Cerebellar cortex (tissue), 1 donor: ENCODE measurements at regions not wholly inside any gene's neighbourhood (a gene's known extent, or its start where the extent isn't known, plus 50 kb on each side); places are given as distances from the start of the nearest gene placed in this dataset.
"Not testable (repeated sequence)": the region's sequence is repeated elsewhere in the genome, so short reads cannot be mapped to it uniquely, and the experiment has no call there.

ENCODE experiments used
- DNase-seq: peaks from one replicate; pipeline ENCODE4 v3.0.0-alpha.2; 2015; ENCODE audit warnings: low spot score

GRCh38 chr10:45564303-45564959 lies 108.1 kb downstream of the ZFAND4 start:
- DNase-seq, result no peak

DNA sequence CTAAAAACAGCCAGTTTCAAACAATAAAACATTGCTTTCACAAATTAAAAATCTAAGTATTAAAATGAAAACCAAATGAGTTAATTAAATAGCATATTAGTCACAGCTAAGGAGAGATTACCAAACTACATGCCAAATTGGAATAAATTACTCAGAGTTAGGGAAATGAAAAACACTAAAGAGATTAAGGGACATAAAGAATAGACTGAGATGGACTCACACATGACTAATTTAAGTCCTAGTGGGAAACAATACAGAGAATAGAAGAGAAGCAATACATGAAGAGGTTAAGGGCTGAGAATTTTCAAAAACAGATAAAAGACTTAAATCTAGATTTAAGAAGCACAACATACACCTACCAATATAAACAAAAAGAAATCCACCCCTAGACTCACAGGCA lies 110.6 kb downstream of the ZFAND4 start:
- DNase-seq, result no peak

- DNase-seq, result no peak
These were observed 112.3 kb downstream of the ZFAND4 start for GRCh38 chr10:45560262-45560661.

DNA sequence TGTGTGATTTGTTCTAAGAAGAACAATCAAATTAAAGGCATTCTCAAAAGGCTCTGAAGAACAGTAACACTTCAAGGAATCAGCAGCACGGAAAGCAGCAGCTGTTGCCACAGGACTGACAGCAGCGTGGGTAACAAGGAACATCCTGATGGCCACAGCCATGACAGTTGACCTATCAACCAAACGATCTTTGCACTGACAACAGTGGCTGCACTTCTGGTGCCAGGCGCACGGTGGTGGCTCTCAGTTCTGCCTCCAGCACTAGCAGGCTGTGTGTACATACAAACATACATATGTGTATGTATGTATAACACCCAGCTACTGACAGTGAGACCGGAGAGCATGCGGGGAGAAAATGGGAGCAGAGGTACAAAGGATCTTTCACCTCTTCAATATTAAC lies 114.1 kb downstream of the ZFAND4 start:
- DNase-seq, result no peak

DNA sequence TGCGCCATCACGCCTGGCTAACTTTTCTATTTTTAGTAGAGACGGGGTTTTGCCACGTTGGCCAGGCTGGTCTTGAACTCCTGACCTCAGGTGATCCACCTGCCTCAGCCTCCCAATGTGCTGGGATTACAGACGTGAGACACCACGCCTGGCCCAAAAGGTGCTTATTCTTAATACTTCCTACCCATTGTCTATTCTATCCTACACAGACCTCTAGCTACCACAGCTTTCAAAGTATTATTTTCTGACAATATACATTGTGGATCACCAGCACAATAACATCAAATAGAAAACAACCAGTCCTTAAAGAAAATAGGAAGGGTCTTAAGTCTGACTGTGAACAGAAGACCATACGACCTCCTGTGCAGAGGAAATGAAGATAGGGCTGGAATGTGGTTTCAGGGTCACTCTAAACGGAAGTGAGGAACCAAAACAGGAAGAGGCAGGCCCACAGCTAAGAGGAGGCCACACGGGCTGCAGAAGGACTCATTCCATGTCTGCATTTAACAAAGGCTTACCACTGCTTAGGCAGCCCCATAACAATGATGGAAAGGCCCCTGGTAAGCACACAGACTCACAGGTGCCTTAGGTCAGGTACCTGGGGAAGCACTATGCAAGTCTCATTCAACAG lies 115.2 kb downstream of the ZFAND4 start:
- no peak for DNase-seq

GRCh38 chr10:45555795-45556194 lies 116.8 kb downstream of the ZFAND4 start:
- DNase-seq, result no peak

- DNase-seq, result not testable (repeated sequence)
These were observed 117.2 kb downstream of the ZFAND4 start for GRCh38 chr10:45555332-45555731.

DNA sequence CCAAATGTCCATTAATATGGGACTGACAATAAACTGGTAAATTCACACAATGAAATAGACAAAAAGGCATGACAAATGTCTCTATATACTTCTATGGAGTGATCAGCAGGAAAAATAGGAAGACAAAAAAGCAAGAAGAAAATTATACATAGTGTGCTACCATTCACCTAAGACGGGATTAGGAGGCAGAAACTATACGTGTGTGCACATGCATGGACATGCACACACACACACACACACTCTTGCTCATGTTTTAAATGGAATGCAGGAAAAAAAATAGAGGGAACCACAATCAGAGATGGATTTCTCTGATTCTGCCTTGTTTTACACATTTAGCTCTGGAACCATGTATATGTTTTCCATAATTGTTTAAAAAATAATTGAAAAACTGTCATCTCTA lies 119.0 kb downstream of the ZFAND4 start:
- no peak for DNase-seq

GRCh38 chr10:45553155-45553554 lies 119.4 kb downstream of the ZFAND4 start:
- DNase-seq, result no peak

DNA sequence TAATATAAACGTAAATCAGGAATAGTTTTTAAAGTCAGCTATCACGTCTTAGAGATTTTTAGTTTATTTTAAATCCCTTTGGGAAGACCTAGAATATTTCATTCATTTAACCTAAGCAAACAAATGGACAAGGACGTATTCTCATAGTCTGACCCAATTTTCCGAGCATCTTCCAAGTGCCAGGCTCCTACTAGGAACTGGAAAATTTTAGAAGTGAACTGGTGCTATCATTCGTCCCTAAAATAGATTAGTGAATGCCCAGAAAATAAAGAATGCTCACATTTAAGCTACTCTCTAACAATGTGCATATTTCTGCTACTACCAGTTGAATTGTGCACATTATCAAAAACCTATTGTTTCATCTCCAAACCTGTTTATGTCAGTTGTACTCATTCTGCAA lies 120.1 kb downstream of the ZFAND4 start:
- peak; percentile 58 for DNase-seq

DNA sequence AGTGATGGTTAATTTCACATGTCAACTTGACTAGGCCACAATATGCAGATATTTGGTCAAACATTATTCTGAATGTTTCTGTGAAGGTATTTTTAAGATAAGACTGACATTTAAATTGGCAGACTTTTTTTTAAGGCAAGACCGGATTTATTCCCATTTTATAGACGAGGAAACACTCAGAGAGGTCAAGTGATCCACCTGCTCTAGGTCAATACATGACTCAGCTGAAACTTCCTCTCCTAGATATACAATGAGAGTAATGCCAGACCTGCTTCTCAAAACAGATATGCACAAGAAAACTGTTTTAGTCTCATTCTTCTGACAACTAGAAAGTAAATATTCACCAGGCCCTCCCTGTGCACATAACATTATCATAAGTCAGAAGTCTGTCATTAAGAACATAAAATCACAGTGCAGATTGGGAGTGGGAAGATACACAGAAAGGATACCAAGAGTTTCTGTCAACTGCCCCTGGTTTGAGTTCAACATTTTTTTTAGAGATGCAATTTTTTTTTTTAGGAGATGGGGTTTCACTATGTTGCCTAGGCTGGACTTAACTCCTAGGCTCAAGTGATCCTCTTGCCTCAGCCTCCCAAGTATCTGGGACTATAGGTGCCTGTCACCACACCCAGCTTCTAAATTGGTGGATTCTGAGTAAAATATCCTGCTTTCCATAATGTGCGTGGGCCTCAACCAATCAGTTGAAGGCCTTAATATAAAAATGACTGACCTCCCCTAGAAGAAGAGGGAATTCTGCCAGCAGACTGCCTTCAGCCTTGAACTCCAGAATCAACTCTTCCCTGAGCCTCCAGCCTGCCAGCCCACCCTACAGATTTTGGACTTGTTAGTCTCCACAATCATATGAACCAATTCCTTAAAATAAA lies 121.4 kb downstream of the ZFAND4 start:
- no peak for DNase-seq

DNA sequence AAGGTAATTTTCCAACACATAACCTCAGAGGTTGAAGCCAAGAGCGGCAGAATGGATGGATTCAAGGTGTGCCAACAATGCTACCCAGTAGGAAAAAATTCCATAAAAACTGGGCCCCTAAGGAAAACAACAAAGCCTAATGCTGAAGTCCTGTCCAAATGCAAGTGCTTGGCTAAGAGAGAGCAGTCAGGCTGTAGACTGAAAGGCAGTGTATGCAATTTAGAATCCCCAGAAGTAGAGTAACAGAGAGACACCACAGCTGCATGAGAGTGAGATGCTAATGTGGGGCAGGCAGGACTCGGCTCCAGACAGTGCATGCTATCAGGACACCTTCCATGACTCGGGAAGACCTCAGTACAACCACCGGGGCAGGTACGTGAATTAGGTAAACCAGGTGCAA lies 124.5 kb downstream of the ZFAND4 start:
- peak; percentile 89 for DNase-seq

DNA sequence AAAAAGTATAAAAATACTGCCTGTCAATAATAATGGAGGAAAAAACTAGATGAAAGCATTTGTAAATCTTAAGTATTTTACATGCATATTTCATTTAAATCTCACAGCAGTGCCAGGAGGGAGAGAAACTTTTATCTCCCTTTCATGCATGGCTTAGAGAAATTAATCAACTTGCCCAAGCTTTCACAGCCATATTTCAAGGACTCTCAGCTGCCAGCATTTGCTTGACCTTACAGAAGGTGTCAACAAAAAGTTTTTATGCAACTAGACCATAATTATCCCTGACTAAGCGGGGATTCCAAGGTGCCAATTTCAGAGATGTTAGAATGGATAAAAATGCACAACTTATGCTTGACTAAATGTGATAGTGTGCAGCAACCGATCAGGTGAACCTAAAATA lies 125.4 kb downstream of the ZFAND4 start:
- DNase-seq, result no peak

- no peak for DNase-seq
These were observed 127.4 kb downstream of the ZFAND4 start for GRCh38 chr10:45545150-45545549.

GRCh38 chr10:45544191-45544590 lies 128.4 kb downstream of the ZFAND4 start:
- DNase-seq, result no peak

GRCh38 chr10:45541032-45541431 lies 131.5 kb downstream of the ZFAND4 start:
- not testable (repeated sequence) for DNase-seq

- not testable (repeated sequence) for DNase-seq
These were observed 132.0 kb downstream of the ZFAND4 start for GRCh38 chr10:45540589-45540988.

DNA sequence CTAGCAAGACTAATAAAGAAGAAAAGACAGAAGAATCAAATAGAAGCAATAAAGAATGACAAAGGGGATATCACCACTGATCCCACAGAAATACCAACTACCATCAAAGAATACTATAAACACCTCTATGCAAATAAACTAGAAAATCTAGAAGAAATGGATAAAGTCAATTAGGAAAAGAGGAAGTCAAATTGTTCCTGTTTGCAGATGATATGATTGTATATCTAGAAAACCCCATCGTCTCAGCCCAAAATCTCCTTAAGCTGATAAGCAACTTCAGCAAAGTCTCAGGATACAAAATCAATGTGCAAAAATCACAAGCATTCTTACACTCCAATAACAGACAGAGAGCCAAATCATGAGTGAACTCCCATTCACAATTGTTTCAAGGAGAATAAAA lies 133.0 kb downstream of the ZFAND4 start:
- DNase-seq, result not testable (repeated sequence)

GRCh38 chr10:45534572-45534971 lies 138.0 kb downstream of the ZFAND4 start:
- no peak for DNase-seq

GRCh38 chr10:45532480-45532879 lies 140.1 kb downstream of the ZFAND4 start:
- no peak for DNase-seq

GRCh38 chr10:45526309-45526905 lies 146.2 kb downstream of the ZFAND4 start:
- peak; percentile 27 for DNase-seq

DNA sequence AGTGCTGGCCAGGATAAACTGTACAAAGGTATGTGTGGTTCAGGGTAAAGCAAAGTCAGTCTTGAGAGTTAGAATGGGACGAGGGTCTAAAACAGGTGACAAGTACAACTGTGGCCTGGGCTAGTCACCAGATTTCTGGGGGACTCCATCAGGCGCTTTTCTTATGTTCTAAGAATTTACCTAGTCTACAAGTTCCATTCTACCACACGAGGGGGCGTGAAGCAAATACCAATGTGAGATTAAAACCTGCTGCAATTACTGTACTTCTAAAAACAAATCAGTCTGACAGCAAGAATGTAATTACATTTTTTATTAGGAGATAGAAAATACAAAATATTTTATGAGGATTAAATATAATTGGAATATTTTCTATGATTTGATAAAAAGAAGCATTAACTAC lies 146.5 kb downstream of the ALOX5 start:
- no peak for DNase-seq

DNA sequence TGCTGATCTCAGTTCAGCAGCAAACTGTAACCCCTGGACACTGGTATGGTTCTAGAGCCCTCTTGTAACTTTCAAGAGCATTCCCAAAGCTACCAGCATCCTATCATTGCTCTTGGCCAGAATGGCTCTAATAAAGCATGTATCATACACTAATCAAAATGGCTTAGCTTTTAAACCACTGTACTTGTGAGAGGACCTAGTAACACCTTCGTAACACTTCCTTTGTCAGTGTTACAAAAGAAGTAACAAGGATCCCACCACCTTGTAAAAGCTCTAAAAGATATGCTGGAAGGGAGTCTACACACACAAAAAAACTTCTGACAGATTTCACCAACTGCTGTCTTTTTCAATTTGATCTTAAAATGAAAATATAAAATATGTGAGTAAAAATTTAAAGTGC lies 144.7 kb downstream of the ALOX5 start:
- no peak for DNase-seq
